ENCODE measurements at regions not wholly inside any gene's neighbourhood (a gene's known extent, or its start where the extent isn't known, plus 50 kb on each side); places are given as distances from the start of the nearest gene placed in this dataset.

DNA sequence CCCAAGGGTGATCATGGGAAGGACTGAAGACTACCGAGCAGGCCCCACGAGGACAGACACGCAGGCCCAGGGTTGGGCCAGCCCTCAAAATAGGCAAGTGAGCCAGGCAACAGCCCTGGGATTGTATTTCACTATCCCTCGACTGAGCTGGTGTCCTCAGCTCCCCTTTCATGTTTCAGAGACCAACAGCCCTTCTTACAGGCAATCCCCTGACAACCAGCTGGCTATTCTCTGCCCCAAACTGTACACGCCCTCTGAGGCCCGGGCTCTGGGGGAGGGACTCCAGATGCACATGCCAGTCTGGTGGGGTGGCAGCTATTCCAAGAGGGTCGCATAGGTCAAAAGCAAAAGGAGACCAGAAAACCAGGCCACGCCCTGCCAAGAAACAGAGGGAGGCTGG lies 243.0 kb downstream of the TOMM20 start:
- TF ChIP-seq, protein P1, sequence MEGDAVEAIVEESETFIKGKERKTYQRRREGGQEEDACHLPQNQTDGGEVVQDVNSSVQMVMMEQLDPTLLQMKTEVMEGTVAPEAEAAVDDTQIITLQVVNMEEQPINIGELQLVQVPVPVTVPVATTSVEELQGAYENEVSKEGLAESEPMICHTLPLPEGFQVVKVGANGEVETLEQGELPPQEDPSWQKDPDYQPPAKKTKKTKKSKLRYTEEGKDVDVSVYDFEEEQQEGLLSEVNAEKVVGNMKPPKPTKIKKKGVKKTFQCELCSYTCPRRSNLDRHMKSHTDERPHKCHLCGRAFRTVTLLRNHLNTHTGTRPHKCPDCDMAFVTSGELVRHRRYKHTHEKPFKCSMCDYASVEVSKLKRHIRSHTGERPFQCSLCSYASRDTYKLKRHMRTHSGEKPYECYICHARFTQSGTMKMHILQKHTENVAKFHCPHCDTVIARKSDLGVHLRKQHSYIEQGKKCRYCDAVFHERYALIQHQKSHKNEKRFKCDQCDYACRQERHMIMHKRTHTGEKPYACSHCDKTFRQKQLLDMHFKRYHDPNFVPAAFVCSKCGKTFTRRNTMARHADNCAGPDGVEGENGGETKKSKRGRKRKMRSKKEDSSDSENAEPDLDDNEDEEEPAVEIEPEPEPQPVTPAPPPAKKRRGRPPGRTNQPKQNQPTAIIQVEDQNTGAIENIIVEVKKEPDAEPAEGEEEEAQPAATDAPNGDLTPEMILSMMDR (IDR thresholded peaks at IDR 0.05; ENCODE audit: poor library complexity, severe bottlenecking): no peak
- TF ChIP-seq MXI1 (conservative IDR thresholded peaks at IDR 0.05; ENCODE audit: poor library complexity, severe bottlenecking): no peak
- no peak for TF ChIP-seq POLR2AphosphoS5 (IDR thresholded peaks at IDR 0.05)
- no peak for TF ChIP-seq REST (IDR thresholded peaks at IDR 0.05; ENCODE audit: borderline replicate concordance)
- TF ChIP-seq EZH2 (IDR thresholded peaks at IDR 0.05; ENCODE audit: borderline replicate concordance, insufficient read depth, low read length, poor library complexity, severe bottlenecking): no peak

Measured in neural cell (in vitro differentiated cells).